Stimulated activated CD4-positive, alpha-beta T cell treated with anti-CD3 and anti-CD28 coated beads, Interleukin-15, amount 100 ng/mL, for 48 hours (primary cell): ENCODE measurements at regions not wholly inside any gene's neighbourhood (a gene's known extent, or its start where the extent isn't known, plus 50 kb on each side); places are given as distances from the start of the nearest gene placed in this dataset.
"Not testable (repeated sequence)": the region's sequence is repeated elsewhere in the genome, so short reads cannot be mapped to it uniquely, and the experiment has no call there.

ENCODE experiments used
- DNase-seq, 2 donors: peaks; one replicate each; pipeline ENCODE4 v3.0.0-alpha.2; 2020; ENCODE audit warnings: low read depth in 2 of 2

DNA sequence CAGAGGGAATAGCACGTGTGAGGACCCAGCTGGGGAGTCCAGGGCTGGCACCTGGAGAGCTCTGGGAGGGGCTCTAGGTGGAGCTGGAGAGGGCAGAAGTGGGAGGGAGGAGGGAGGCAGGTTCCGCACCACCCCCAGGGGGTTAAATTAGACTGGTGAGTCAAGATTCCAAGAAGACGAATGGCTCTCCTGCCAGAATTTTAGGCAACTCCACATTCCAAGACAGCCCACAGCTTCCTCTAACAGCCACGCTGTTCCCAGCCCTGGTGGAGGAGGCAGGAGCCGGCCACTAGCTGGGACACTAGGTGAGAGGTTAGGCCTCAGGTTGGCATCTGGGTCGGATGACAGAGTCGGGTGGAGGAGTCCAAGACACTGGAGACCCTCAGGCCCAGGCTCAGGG is 60.2 kb downstream of the TFAP2C start:
- DNase-seq, result no peak

DNA sequence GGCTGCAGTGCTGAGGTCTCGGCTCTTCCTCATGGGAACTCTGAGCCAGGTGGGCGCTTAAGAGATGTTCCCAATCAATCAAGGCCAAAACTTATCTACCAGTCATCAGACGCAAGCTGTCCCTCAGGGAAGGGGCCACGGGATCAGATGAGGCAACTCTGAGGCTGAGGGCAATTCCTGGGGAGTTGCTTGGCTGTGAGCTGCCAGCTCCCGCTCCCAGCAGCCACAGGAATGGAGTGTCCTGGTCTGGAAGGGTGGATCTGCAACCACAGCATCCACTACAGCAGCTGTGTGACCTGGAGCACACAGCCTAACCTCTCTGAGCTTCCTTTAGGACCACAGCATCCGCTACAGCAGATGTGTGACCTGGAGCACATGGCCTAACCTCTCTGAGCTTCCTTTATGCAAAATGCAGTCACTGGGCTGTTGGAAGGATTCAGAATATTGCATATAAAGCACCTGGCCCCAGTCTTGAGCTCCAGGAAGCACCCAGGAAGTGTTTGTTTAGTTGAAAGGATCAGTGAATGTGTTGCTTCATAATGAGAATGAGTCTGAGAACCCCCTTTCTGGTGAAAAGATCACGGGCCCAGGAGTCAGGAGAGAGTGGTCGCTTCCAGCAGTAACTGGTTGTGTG is 60.9 kb downstream of the TFAP2C start:
- no peak for DNase-seq

DNA sequence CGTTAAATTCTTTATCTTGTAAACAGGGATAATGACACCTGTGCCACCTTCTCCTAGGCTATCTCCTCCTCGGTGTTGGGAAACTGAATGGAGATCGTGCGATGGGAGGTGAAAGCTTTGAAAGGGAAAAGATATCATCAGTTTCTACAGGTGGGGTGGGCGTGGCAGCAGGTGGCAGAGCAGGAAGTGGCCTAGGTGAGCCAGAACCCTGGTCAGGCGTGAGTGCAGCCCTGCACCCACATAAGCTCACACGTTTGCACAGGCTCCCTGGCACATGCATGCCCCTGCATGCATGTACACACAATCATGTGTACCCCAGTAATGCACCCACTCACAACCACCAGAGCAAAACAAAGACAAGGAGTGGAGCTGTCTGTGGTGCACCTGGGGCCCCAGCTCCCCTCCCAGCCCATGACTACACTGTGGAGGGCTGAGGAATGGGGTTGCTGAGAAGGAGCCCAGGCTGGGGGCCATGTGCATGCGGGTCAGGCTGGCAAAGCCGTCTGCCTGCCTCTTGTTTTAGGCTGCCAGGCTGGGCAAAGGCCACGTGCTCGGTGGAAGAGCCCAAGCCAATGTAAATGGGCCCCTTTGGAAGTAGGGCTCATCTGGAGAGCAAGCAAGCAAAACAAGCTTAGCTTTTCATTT is 61.5 kb downstream of the TFAP2C start:
- DNase-seq, result no peak

DNA sequence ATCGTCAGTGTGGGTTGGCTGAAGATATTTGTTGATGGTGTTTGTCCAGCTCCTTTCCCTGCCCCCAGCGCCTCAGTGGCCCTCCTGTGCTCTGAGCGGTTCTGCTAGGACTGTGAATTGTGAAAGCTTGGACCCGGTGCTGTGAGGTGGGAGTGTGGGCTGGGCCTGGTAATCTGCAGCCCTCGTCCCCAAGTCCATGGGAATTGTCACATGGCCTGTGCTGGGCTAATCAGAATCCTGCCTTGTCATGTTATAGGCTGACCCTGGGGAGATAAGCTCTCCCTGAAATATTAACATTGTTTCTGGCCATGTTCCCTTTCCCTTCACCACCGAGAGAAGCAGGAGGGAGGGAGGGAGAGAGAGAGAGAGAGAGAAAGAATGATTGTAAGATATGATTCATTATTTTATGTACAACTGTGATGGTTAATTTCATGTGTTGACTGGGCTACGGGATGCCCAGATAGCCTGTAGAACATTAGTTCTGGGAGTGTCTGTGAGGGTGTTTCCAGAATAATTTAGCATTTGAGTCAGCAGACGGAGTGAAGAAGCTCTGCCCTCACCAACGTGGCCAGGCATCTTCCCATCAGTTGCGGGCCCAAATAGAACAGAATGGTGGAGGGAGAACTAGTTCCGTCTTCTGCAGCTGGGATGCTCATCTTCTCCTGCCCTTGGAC is 62.4 kb downstream of the TFAP2C start:
- no peak for DNase-seq

DNA sequence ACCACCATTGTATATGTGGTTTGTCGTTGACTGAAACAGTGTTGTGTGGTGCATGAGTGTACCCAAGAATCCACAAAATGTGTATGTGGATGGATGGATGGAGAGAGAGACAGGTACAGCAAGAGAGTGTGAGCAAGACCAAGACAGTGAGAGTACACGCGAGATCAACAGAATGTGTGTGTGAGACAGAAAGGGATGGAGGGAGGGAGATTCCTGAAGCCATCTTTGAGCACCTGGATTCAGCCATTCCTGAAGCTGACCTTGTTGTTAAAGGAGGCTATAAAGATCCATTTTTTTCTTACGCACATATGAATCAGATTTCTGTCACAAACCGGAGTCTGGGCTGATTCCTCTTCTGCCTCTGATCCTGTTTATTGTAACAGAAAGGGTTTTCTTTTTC is 64.1 kb downstream of the TFAP2C start:
- no peak for DNase-seq

DNA sequence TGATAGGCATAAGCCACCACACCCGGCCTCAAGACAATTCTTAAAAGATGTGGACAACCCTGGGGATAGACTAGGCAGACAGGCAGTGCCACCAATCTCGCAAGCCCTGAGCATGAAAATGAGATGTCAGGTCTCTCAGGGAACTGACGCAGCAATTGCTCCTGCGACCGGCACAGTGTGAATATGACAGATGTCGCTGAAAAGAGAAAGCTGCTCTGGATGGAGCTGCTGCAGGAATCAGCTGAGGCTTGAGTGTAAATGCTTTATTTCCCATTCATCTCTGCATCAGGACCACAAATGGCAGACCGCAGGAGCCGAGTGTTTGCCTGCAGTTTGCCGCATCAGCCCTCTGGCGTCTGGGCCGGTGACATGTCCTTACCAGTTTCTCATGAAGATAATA is 68.4 kb downstream of the TFAP2C start:
- no peak for DNase-seq

DNA sequence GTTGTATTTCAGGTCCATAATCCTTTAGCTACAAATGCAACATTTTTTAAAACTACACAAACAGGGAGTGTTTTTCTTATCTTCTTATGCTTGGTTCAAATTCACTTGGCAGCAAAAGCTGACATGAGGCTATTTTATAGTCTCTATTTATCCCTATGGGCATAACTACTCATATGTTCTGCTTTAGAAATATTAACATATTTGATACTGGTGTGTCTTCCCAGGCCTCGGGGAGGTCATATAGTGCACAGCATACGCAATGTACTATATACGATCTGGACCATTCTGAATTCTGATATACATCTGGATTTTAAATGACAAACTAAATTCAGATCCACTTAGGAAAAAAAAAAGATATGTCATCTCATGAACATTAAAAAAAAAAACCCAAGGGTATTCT is 69.2 kb downstream of the TFAP2C start:
- no peak for DNase-seq

DNA sequence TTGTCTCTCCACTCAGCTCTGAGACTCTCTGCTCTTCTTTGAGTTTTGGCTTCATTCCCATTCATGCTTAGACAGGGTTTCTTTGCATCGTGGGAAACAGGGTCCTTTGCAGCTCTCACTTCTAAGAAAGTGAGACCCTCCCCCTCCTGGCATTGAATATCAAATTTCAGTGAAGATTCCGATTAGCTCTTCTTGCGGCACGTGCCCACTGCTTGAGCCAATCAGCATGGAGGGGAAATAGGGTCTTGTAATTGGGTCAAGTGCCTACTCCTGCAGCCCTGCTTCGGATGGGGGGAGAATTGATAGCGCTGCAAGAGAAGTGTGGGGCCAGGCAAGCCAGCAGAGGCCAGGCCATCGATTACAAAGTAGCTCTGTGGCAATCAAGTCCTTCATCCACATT is 69.6 kb downstream of the TFAP2C start:
- DNase-seq, result no peak

DNA sequence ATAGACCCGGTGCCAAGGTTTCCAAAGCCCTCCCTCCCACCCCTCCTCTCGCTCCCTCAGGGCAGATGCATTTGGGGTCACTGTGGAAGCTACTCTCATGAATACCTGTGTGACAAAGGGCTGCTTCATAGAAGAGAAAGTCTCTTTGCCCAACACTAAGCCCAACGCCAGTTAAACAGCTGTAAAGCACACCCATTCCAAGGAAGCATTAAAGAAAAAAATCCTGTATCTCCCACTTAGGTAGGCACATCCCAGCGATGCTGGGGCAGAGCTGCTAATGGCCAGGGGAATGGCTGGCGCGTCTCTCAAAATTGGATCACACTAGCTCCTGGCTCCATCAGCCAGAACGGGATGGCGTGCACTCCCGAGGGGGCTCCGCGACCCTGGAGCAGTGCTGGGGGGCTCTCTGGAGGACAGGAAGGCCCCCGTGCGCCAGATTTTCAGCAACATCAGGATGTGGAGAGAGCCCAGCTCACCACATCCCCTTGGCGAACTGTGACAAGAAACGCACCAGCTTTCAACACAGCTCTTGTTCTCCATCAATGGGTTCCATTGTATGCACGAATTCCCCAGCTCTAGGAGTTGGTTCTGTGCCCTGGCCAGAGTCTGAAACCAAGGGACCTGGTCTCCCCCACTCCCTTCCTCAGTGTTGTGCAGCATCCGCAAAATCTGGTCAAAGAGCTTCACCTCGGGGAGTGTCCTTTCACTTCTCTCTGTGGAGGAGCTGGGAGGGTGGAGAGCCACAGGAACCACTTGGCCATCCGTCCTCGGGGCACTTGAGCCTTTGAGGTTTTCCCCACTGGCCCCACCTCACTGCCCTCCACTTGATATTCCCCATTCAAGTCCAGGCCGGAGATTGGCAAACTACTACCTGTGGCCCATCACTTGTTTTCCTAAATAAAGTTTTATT is 74.1 kb downstream of the TFAP2C start:
- no peak for DNase-seq

DNA sequence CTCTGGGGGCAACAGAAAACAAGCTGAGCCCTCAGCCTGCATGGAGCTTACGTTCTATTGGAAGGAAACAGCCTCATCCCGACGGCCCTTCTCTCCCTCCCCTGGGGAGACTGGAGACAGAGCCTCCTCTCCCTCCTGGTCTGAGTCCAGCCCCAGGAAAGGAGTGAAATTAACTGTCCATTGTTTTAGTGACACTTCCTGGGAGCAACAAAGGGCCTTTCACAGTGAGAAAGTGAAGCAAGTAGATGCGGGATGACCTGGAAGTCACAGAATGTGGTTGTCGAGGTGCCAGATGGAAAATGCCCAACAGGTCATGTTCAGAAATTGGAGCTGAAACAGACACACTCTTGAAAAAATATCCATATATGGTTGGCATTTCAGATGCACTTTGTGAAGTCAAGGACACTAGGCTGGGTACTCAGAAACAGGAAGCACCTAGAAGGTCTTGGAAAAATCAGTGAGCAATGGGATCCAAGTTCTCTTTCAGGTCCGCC is 77.8 kb downstream of the TFAP2C start:
- no peak for DNase-seq

DNA sequence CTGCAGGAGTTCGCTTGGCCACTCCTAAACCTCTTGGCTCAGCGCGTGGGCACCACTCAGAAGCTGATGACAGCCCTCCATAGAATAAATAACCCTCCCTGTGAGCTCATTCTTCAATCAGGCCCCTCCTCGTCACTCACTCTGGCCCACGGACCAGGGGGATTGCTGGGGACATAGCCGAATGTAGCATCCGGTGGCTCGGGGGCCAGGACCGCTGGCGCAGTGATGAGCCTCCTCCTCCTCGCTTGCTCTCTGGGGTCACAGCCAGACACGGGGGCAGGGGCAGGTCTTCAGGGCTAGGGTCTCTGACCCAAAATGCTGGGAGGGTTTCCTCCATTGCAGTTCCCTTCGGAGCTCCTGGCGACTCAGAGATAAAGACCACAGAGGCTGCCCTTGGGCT is 79.9 kb downstream of the TFAP2C start:
- no peak for DNase-seq

DNA sequence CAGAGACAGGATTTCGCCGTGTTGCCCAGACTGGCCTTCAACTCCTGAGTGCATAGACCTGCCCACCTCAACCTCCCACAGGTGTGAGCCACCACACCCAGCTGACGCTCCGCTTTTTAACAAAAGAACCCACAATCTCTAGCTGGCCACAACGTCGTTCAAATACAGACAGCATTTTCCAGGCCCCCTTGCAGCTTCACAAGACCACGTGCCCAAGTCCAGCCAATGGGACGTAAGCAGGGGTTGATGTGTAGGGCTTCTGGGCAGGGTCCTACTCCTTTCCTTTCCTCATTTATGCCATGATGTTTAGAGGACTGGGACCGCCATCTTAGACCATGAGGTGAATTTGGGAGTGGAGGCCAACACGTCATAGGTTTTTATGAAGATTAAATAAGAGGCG is 81.0 kb downstream of the TFAP2C start:
- DNase-seq, result no peak

DNA sequence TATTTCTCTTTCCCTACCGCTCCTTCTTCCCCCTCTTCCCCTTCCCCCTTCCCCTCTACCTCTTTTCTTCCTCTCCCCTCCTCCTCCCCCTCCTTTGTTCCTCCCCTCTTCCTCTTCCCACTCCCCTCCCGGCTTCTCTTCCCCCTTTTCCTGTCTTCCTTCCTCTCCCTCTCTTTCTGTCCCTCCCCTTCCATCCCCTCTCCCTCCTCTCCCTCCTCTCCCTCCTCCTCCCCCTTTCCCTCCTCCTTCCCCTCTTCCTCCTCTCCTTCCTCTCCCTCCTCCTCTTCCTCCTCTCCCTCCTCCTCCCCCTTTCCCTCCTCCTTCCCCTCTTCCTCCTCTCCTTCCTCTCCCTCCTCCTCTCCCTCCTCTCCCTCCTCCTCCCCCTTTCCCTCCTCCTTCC is 81.5 kb downstream of the TFAP2C start:
- not testable (repeated sequence) for DNase-seq

DNA sequence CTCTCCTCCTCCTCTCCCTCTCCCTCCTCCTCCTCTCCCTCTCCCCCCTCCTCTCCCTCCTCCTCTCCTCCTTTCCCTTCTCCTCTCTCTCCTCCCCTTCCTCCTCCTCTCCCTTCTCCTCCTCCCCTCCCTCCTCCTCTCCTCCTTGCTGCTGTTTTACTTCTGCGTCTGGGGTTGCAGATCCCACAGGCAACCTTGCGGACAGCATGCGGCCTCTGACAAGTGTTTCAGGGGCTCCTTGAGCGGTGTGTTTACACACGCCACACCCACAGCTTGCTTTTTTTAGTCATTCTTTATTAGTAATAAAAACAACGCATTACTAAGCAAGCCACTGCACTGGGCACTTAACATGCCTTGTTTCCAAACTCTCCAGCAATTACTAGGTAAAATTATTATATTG is 81.9 kb downstream of the TFAP2C start:
- DNase-seq, result no peak

DNA sequence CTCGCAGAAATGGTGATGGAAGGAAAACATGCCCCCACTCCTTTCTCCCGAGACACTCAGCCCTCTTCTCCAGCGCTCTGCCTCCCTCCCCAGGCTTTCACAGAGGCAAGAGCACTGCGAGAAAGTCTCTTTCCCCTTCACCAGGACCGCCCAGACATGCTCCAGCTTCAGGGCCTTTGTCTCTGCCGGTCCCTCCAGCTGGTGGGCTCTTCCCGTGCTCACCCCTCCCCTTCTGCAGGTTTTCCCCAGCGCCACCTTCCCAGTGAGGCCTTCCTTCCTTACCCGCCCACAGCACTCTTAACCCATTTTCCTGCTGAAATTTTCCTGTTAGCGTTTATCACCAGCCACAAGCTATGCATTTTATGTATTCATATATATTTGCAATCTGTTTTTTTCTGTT is 86.2 kb downstream of the TFAP2C start:
- DNase-seq, result no peak

DNA sequence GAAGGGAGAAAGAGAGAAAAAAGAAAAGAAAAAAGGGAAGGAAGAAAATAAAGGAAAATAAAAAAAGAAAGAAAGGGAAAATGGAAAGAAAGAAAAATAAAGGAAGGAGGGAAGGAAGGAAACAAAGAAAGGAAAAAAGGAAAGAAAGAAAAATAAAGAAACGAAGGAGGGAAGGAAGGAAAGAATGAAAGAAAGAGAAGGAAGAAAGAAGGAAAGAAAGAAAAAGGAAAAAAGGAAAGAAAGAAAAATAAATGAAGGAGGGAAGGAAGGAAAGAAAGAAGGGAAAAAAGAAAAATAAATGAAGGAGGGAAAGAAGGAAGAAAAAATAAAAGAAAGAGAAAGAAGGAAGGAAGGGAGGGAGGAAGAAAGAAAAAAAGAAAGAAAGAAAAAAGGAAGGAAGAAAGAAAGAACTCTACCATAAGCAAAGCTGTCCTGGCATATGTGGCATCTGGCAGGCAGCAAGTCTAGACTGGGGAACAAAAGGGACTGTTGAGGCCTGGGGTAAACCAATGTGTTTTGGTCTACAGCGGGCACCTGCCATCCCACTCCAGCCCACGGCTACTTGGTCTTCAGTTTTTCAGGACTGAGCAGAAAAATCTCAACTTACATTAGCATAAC is 86.9 kb downstream of the TFAP2C start:
- DNase-seq, result no peak

DNA sequence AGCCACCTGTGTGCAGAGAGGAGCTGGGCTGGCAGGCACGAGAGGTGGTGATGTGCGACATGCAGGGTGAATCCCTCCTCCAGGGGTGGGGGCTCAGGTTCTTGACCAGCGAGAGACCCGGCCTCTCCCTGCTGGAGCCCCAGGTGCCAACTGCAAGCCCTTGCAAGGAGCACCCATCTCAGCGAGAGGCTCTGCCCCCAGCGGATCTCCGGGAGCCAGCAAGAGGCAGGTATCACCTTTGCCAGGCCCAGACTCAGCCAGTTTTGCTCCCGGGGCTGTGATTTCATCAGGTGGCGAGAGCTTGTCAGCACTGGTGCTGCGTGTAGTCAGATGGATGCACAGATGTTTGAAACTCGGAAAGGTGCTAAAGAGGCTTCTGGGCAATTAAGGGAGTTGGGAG is 87.7 kb downstream of the TFAP2C start:
- no peak for DNase-seq

DNA sequence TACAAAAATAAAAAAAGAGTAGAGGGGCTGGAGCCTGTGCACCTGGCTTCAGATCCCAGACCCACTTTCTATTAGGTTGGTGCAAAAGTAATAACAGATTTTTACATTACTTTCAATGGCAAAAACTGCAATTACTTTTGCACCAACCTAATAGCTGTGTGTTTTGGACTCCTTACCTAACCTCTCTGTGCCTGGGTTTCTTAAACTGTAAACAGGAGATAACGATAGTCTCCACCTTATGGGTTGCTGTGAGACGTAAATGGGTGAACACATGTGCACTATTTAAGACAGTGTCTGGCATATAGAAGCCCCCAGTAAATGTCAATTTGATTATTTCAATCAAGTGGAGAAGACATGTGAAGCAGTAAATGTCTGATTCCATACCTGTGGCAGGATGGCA is 89.7 kb downstream of the TFAP2C start:
- DNase-seq, result no peak

DNA sequence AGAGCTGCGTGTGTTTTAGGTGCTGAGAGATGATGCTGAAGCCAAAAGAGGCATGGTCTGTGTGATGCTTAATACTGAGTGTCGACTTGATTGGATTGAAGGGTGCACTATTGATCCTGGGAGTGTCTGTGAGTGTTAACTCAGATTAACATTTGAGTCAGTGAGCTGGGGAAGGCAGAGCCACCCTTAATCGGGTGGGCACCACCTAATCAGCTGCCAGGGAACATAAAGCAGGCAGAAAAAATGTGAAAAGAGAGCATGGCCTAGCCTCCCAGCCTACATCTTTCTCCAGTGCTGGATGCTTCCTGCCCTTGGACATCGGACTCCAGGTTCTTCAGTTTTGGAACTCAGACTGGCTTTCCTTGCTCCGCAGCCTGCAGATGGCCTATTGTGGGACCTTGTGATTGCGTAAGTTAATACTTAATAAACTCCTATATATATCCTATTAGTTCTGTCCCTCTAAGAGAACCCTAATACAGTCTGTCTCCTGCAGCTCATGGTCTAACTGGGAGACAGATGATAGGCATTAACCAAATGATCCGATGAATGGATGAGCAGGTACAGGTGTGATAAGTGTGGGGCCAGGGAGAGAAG is 91.6 kb downstream of the TFAP2C start:
- DNase-seq, result no peak

DNA sequence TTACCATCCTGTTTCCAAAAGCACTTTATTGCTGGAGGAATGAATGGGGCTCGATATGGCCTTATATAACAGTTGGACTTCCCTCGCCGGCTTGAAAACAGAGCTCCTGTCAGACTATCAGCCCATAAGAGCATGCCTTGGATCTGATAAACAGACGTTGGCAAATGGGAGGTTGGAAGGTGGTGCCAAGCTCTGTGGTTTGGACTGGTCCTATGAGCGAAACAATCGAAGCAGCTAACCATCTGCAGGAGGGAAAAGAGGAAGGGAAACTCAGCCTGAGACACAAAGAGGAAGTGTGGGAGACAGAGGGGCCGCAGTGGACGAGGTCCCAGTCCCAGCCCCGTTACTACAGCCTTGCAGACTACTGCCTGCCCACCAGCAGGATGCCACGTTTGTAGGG is 92.9 kb downstream of the TFAP2C start:
- no peak for DNase-seq

DNA sequence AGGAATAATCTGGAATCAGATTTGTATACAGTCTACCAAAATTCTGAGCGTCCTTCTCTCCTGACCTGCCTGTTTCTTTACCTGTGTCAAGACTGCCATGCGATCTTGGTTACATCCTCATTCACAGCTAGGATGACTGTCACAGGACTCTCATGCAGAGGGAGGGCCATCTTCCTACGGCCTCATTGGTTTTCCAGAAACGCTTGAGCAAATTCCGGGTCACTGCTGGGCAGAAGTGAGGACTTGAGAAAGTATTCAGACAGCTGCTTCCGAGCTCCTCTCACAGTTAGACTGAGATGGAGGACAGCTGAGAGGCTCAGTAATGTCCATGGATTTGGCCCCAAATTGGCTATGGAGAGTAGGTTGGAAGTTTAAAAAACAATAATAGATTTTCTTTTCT is 94.2 kb downstream of the TFAP2C start:
- no peak for DNase-seq
